ENCODE measurements at regions not wholly inside any gene's neighbourhood (a gene's known extent, or its start where the extent isn't known, plus 50 kb on each side); places are given as distances from the start of the nearest gene placed in this dataset.
"Not testable (repeated sequence)": the region's sequence is repeated elsewhere in the genome, so short reads cannot be mapped to it uniquely, and the experiment has no call there.

- Histone ChIP-seq H3K27ac (ENCODE audit: low read depth, low read length) (no peak overlapping the region), H3K4me3 (ENCODE audit: low read depth, low read length) (no peak overlapping the region), H3K36me3 (ENCODE audit: control insufficient read depth, insufficient read depth, low read length) (no peaks in the 10 kb centered on the region), H3K9me3 (ENCODE audit: control insufficient read depth, insufficient read depth, low read depth, low read length) (peaks cover 11% of the 10 kb centered on the region), H3K4me1 (ENCODE audit: control insufficient read depth, insufficient read depth, low read length) (peaks cover 2% of the 10 kb centered on the region; the same call in 1 of the 2 replicates), H3K27me3 (ENCODE audit: control insufficient read depth, insufficient read depth, low read length) (no peaks in the 10 kb centered on the region), H3K9ac (ENCODE audit: low read length) (no peak overlapping the region)
Observed at GRCh38 chr3:152667267-152667666, 167.7 kb upstream of the P2RY1 start.

GRCh38 chr3:152669560-152669959, 165.4 kb upstream of the P2RY1 start:
- Histone ChIP-seq H3K4me3 (ENCODE audit: low read depth, low read length) (no peak overlapping the region), H3K27me3 (ENCODE audit: control insufficient read depth, insufficient read depth, low read length) (no peaks in the 10 kb centered on the region), H3K27ac (ENCODE audit: low read depth, low read length) (no peak overlapping the region), H3K9ac (ENCODE audit: low read length) (no peak overlapping the region), H3K36me3 (ENCODE audit: control insufficient read depth, insufficient read depth, low read length) (no peaks in the 10 kb centered on the region), H3K4me1 (ENCODE audit: control insufficient read depth, insufficient read depth, low read length) (peaks cover 2% of the 10 kb centered on the region; the same call in 1 of the 2 replicates), H3K9me3 (ENCODE audit: control insufficient read depth, insufficient read depth, low read depth, low read length) (no peaks in the 10 kb centered on the region)

GRCh38 chr3:152671446-152672319, 163.2 kb upstream of the P2RY1 start:
- Histone ChIP-seq H3K27ac (ENCODE audit: low read depth, low read length) (no peak overlapping the region), H3K27me3 (ENCODE audit: control insufficient read depth, insufficient read depth, low read length) (no peaks in the 10 kb centered on the region), H3K9ac (ENCODE audit: low read length) (no peak overlapping the region), H3K4me1 (ENCODE audit: control insufficient read depth, insufficient read depth, low read length) (0 out of 2 replicates have a peak, but pooled peaks cover 2% of the 10 kb centered on the region), H3K4me3 (ENCODE audit: low read depth, low read length) (no peak overlapping the region), H3K36me3 (ENCODE audit: control insufficient read depth, insufficient read depth, low read length) (no peaks in the 10 kb centered on the region), H3K9me3 (ENCODE audit: control insufficient read depth, insufficient read depth, low read depth, low read length) (no peaks in the 10 kb centered on the region)

GRCh38 chr3:152672320-152672649, 162.6 kb upstream of the P2RY1 start:
- Histone ChIP-seq H3K27me3 (ENCODE audit: control insufficient read depth, insufficient read depth, low read length) (no peaks in the 10 kb centered on the region), H3K36me3 (ENCODE audit: control insufficient read depth, insufficient read depth, low read length) (no peaks in the 10 kb centered on the region), H3K9me3 (ENCODE audit: control insufficient read depth, insufficient read depth, low read depth, low read length) (no peaks in the 10 kb centered on the region), H3K4me3 (ENCODE audit: low read depth, low read length) (no peak overlapping the region), H3K4me1 (ENCODE audit: control insufficient read depth, insufficient read depth, low read length) (0 out of 2 replicates have a peak, but pooled peaks cover 2% of the 10 kb centered on the region), H3K9ac (ENCODE audit: low read length) (no peak overlapping the region), H3K27ac (ENCODE audit: low read depth, low read length) (no peak overlapping the region)

GRCh38 chr3:152676810-152677379, 158.0 kb upstream of the P2RY1 start:
- Histone ChIP-seq H3K36me3 (ENCODE audit: control insufficient read depth, insufficient read depth, low read length) (no peaks in the 10 kb centered on the region), H3K9ac (ENCODE audit: low read length) (no peak overlapping the region), H3K4me1 (ENCODE audit: control insufficient read depth, insufficient read depth, low read length) (no peaks in the 10 kb centered on the region)

GRCh38 chr3:152677491-152677890, 157.4 kb upstream of the P2RY1 start:
- Histone ChIP-seq H3K4me1 (ENCODE audit: control insufficient read depth, insufficient read depth, low read length) (no peaks in the 10 kb centered on the region), H3K27me3 (ENCODE audit: control insufficient read depth, insufficient read depth, low read length) (no peaks in the 10 kb centered on the region), H3K9me3 (ENCODE audit: control insufficient read depth, insufficient read depth, low read depth, low read length) (no peaks in the 10 kb centered on the region), H3K36me3 (ENCODE audit: control insufficient read depth, insufficient read depth, low read length) (no peaks in the 10 kb centered on the region), H3K4me3 (ENCODE audit: low read depth, low read length) (no peak overlapping the region), H3K27ac (ENCODE audit: low read depth, low read length) (no peak overlapping the region), H3K9ac (ENCODE audit: low read length) (no peak overlapping the region)

More at GRCh38 chr3:152676810-152677379, 158.0 kb upstream of the P2RY1 start:
- Histone ChIP-seq H3K27me3 (ENCODE audit: control insufficient read depth, insufficient read depth, low read length) (no peaks in the 10 kb centered on the region), H3K27ac (ENCODE audit: low read depth, low read length) (no peak overlapping the region), H3K9me3 (ENCODE audit: control insufficient read depth, insufficient read depth, low read depth, low read length) (no peaks in the 10 kb centered on the region), H3K4me3 (ENCODE audit: low read depth, low read length) (no peak overlapping the region)

GRCh38 chr3:152682477-152682876, 152.5 kb upstream of the P2RY1 start:
- Histone ChIP-seq H3K9me3 (ENCODE audit: control insufficient read depth, insufficient read depth, low read depth, low read length) (peaks cover 24% of the 10 kb centered on the region), H3K4me1 (ENCODE audit: control insufficient read depth, insufficient read depth, low read length) (no peaks in the 10 kb centered on the region), H3K27ac (ENCODE audit: low read depth, low read length) (no peak overlapping the region), H3K4me3 (ENCODE audit: low read depth, low read length) (no peak overlapping the region), H3K36me3 (ENCODE audit: control insufficient read depth, insufficient read depth, low read length) (no peaks in the 10 kb centered on the region), H3K9ac (ENCODE audit: low read length) (no peak overlapping the region), H3K27me3 (ENCODE audit: control insufficient read depth, insufficient read depth, low read length) (no peaks in the 10 kb centered on the region)

GRCh38 chr3:152683521-152683999, 151.4 kb upstream of the P2RY1 start:
- Histone ChIP-seq H3K27me3 (ENCODE audit: control insufficient read depth, insufficient read depth, low read length) (no peaks in the 10 kb centered on the region), H3K9me3 (ENCODE audit: control insufficient read depth, insufficient read depth, low read depth, low read length) (peaks cover 24% of the 10 kb centered on the region), H3K36me3 (ENCODE audit: control insufficient read depth, insufficient read depth, low read length) (no peaks in the 10 kb centered on the region), H3K27ac (ENCODE audit: low read depth, low read length) (no peak overlapping the region), H3K4me1 (ENCODE audit: control insufficient read depth, insufficient read depth, low read length) (peaks cover 7% of the 10 kb centered on the region; the same call in 1 of the 2 replicates), H3K9ac (ENCODE audit: low read length) (no peak overlapping the region), H3K4me3 (ENCODE audit: low read depth, low read length) (no peak overlapping the region)

GRCh38 chr3:152684279-152684678, 150.7 kb upstream of the P2RY1 start:
- Histone ChIP-seq H3K27me3 (ENCODE audit: control insufficient read depth, insufficient read depth, low read length) (no peaks in the 10 kb centered on the region), H3K36me3 (ENCODE audit: control insufficient read depth, insufficient read depth, low read length) (no peaks in the 10 kb centered on the region), H3K4me1 (ENCODE audit: control insufficient read depth, insufficient read depth, low read length) (peaks cover 9% of the 10 kb centered on the region; the same call in 1 of the 2 replicates), H3K4me3 (ENCODE audit: low read depth, low read length) (no peak overlapping the region), H3K27ac (ENCODE audit: low read depth, low read length) (no peak overlapping the region), H3K9ac (ENCODE audit: low read length) (no peak overlapping the region), H3K9me3 (ENCODE audit: control insufficient read depth, insufficient read depth, low read depth, low read length) (peaks cover 24% of the 10 kb centered on the region)

- no peaks in the 10 kb centered on the region for H3K27me3 ChIP-seq (ENCODE audit: control insufficient read depth, insufficient read depth, low read length)
- H3K36me3 ChIP-seq (ENCODE audit: control insufficient read depth, insufficient read depth, low read length): no peaks in the 10 kb centered on the region
- peaks cover 9% of the 10 kb centered on the region; the same call in 1 of the 2 replicates for H3K4me1 ChIP-seq (ENCODE audit: control insufficient read depth, insufficient read depth, low read length)
- no peak overlapping the region for H3K9ac ChIP-seq (ENCODE audit: low read length)
- H3K4me3 ChIP-seq (ENCODE audit: low read depth, low read length): no peak overlapping the region
- peaks cover 22% of the 10 kb centered on the region for H3K9me3 ChIP-seq (ENCODE audit: control insufficient read depth, insufficient read depth, low read depth, low read length)
- H3K27ac ChIP-seq (ENCODE audit: low read depth, low read length): peak overlapping the region; percentile 7; the same call in 1 of the 2 replicates
Observed at GRCh38 chr3:152688313-152688712, 146.6 kb upstream of the P2RY1 start.

- H3K27me3 ChIP-seq (ENCODE audit: control insufficient read depth, insufficient read depth, low read length); H3K4me1 ChIP-seq (ENCODE audit: control insufficient read depth, insufficient read depth, low read length); H3K27ac ChIP-seq (ENCODE audit: low read depth, low read length); H3K9ac ChIP-seq (ENCODE audit: low read length); H3K4me3 ChIP-seq (ENCODE audit: low read depth, low read length); H3K9me3 ChIP-seq (ENCODE audit: control insufficient read depth, insufficient read depth, low read depth, low read length); H3K36me3 ChIP-seq (ENCODE audit: control insufficient read depth, insufficient read depth, low read length): not testable (repeated sequence)
Observed at GRCh38 chr3:152692326-152692725, 142.6 kb upstream of the P2RY1 start.

Measured in HUES6 (cell line).